H1 (cell line): ENCODE measurements at regions not wholly inside any gene's neighbourhood (a gene's known extent, or its start where the extent isn't known, plus 50 kb on each side); places are given as distances from the start of the nearest gene placed in this dataset.

Experiments
- CTCF ChIA-PET: fragments of 300-600 bp; sonication (Branson Sonifier 250); formaldehyde crosslinking; loops from one replicate; lab custom pipeline; 2021; ENCODE audit not compliant: partially characterized antibody; lab: Charles Lee
- POLR2A ChIA-PET: fragments of 300-600 bp; sonication (Branson Sonifier 250); formaldehyde crosslinking; loops from one replicate; lab custom pipeline; 2021; ENCODE audit warnings: inconsistent platforms; ENCODE audit not compliant: partially characterized antibody; lab: Charles Lee
- DNase-seq, 2 experiments: peaks; one replicate each; pipeline versions ENCODE4 v3.0.0 to v3.0.0-alpha.2; 2010 to 2022; ENCODE audit warnings: low spot score in 2 of 2, low read depth in 1 of 2, mixed read lengths in 1 of 2
- FAIRE-seq: peaks from 2 replicates; lab custom pipeline; 2011; peaks lifted over from hg19 to GRCh38; lab: Jason Lieb, UNC
- H2AFZ ChIP-seq: 2 replicates; pipeline ENCODE4 v1.8.1; 2012; ENCODE audit warnings: low read length, inconsistent platforms
- H2AK5ac ChIP-seq: 2 replicates; pipeline ENCODE4 v1.6.1; 2013; ENCODE audit warnings: low read depth, low read length
- H2BK120ac ChIP-seq: replicated peaks from 2 replicates; pipeline ENCODE3; 2013; ENCODE audit warnings: low read depth, low read length, inconsistent platforms
- H2BK12ac ChIP-seq: 2 replicates; pipeline ENCODE4 v1.6.1; 2013; ENCODE audit warnings: low read depth, low read length
- H2BK15ac ChIP-seq: 2 replicates; pipeline ENCODE4 v1.6.1; 2013; ENCODE audit warnings: low read length
- H2BK20ac ChIP-seq: 2 replicates; pipeline ENCODE4 v1.6.1; 2013; ENCODE audit warnings: low read length
- H2BK5ac ChIP-seq: 2 replicates; pipeline ENCODE4 v1.6.1; 2013; ENCODE audit warnings: low read depth, low read length
- H3K14ac ChIP-seq: 2 replicates; pipeline ENCODE4 v1.6.1; 2013; ENCODE audit warnings: inconsistent platforms; ENCODE audit not compliant: insufficient read length
- H3K18ac ChIP-seq: 2 replicates; pipeline ENCODE4 v1.6.1; 2013; ENCODE audit warnings: low read length; ENCODE audit errors: extremely low read depth
- H3K23ac ChIP-seq: 2 replicates; pipeline ENCODE4 v1.6.1; 2013; ENCODE audit warnings: inconsistent platforms; ENCODE audit not compliant: insufficient read length
- H3K23me2 ChIP-seq: 2 replicates; pipeline ENCODE4 v1.6.1; 2013; ENCODE audit warnings: low read depth, low read length
- H3K27ac ChIP-seq: 2 replicates; pipeline ENCODE4 v1.6.1; 2011; ENCODE audit warnings: low read depth, low read length, inconsistent platforms
- H3K27me3 ChIP-seq, 4 experiments: replicated peaks in 1 of 4; 1 replicate in 1 of 4; 2 replicates in 3 of 4; pipeline versions ENCODE4 v1.6.1 to v1.8.1; 2011 to 2013; ENCODE audit warnings: low read length in 3 of 4, mild to moderate bottlenecking in 3 of 4, inconsistent platforms in 2 of 4, mixed read lengths in 2 of 4, moderate library complexity in 1 of 4; ENCODE audit not compliant: control insufficient read depth in 3 of 4, insufficient read depth in 3 of 4; ENCODE audit errors: extremely low read depth in 1 of 4
- H3K36me3 ChIP-seq, 4 experiments: 2 replicates each; pipeline versions ENCODE4 v1.6.1 to v1.8.1; 2011 to 2013; ENCODE audit warnings: mild to moderate bottlenecking in 4 of 4, low read length in 3 of 4, moderate library complexity in 2 of 4, control low read depth in 1 of 4, inconsistent platforms in 1 of 4; ENCODE audit not compliant: insufficient read depth in 4 of 4, control insufficient read depth in 2 of 4
- H3K4ac ChIP-seq: replicated peaks from 2 replicates; pipeline ENCODE3; 2013; ENCODE audit warnings: low read length, low read depth, mixed read lengths, inconsistent platforms; ENCODE audit not compliant: insufficient read length
- H3K4me1 ChIP-seq, 4 experiments: replicated peaks in 1 of 4; 1 replicate in 1 of 4; 2 replicates in 3 of 4; pipeline versions ENCODE4 v1.6.1 to v1.8.1; 2011 to 2013; ENCODE audit warnings: low read length in 3 of 4, inconsistent platforms in 2 of 4, mixed read lengths in 1 of 4; ENCODE audit not compliant: insufficient read depth in 4 of 4, control insufficient read depth in 3 of 4
- H3K4me2 ChIP-seq, 2 experiments: 2 replicates each; pipeline versions ENCODE4 v1.6.1 to v1.8.1; 2011 to 2013; ENCODE audit warnings: low read depth in 2 of 2, low read length in 2 of 2, control low read depth in 1 of 2, inconsistent platforms in 1 of 2, mild to moderate bottlenecking in 1 of 2; ENCODE audit not compliant: insufficient read depth in 1 of 2
- H3K4me3 ChIP-seq, 4 experiments: fragments of 200-600, 300-600 bp in 1 of 4; sonication (generic), shearing (Covaris generic), sonication (Bioruptor Twin) in 1 of 4; 2 replicates each; pipeline versions ENCODE4 v1.5.1 to v1.8.1; 2011 to 2016; ENCODE audit warnings: low read length in 4 of 4, low read depth in 3 of 4, control low read depth in 2 of 4, inconsistent platforms in 2 of 4, mild to moderate bottlenecking in 2 of 4, mixed read lengths in 1 of 4, moderate library complexity in 1 of 4; ENCODE audit not compliant: insufficient read depth in 2 of 4; ENCODE audit errors: extremely low read depth in 1 of 4
- H3K56ac ChIP-seq: replicated peaks from 2 replicates; pipeline ENCODE3; 2013; ENCODE audit warnings: low read depth, mild to moderate bottlenecking, mixed read lengths, low read length, inconsistent platforms; ENCODE audit not compliant: insufficient read length
- H3K79me1 ChIP-seq: 2 replicates; pipeline ENCODE4 v1.6.1; 2013; ENCODE audit warnings: low read depth, low read length, control low read depth
- H3K79me2 ChIP-seq, 2 experiments: 2 replicates each; pipeline versions ENCODE4 v1.6.1 to v1.8.1; 2012 to 2013; ENCODE audit warnings: low read length in 2 of 2, mild to moderate bottlenecking in 2 of 2, inconsistent platforms in 1 of 2; ENCODE audit not compliant: insufficient read depth in 2 of 2, control insufficient read depth in 1 of 2
- H3K9ac ChIP-seq, 4 experiments: replicated peaks in 1 of 4; 1 replicate in 1 of 4; 2 replicates in 3 of 4; pipeline versions ENCODE4 v1.6.1 to v1.8.1; 2011 to 2013; ENCODE audit warnings: low read depth in 3 of 4, low read length in 3 of 4, control low read depth in 2 of 4, mild to moderate bottlenecking in 2 of 4, moderate library complexity in 2 of 4, inconsistent platforms in 1 of 4; ENCODE audit errors: extremely low read depth in 1 of 4
- H3K9me3 ChIP-seq, 2 experiments: 2 replicates each; pipeline versions ENCODE4 v1.6.1 to v1.8.1; 2012 to 2013; ENCODE audit warnings: mild to moderate bottlenecking in 2 of 2, moderate library complexity in 2 of 2, control low read depth in 1 of 2, inconsistent platforms in 1 of 2, low read depth in 1 of 2, low read length in 1 of 2, mixed read lengths in 1 of 2; ENCODE audit not compliant: insufficient read depth in 2 of 2
- H4K20me1 ChIP-seq, 2 experiments: replicated peaks in 1 of 2; 2 replicates each; pipeline versions ENCODE3 to v1.8.1; 2011 to 2013; ENCODE audit warnings: inconsistent platforms in 2 of 2, low read length in 2 of 2, mild to moderate bottlenecking in 1 of 2; ENCODE audit not compliant: insufficient read depth in 2 of 2, control insufficient read depth in 1 of 2
- H4K5ac ChIP-seq: 2 replicates; pipeline ENCODE4 v1.6.1; 2013; ENCODE audit warnings: low read length, low read depth, mixed read lengths, inconsistent platforms; ENCODE audit not compliant: insufficient read length
- H4K8ac ChIP-seq: 2 replicates; pipeline ENCODE4 v1.8.0; 2013; ENCODE audit warnings: mild to moderate bottlenecking, moderate library complexity, low read length, inconsistent platforms; ENCODE audit not compliant: insufficient read depth; ENCODE audit errors: extremely low read depth
- H4K91ac ChIP-seq: replicated peaks from 2 replicates; pipeline ENCODE3; 2013; ENCODE audit warnings: low read length, mixed read lengths, inconsistent platforms; ENCODE audit not compliant: insufficient read length
- ATF2 ChIP-seq: IDR thresholded peaks from 2 replicates; pipeline ENCODE4 v1.6.1; 2012; ENCODE audit warnings: low read length, inconsistent platforms
- BACH1 ChIP-seq: IDR thresholded peaks from 2 replicates; pipeline ENCODE4 v1.6.1; 2012; ENCODE audit warnings: low read length, improper control_type of control experiment
- CHD2 ChIP-seq: IDR thresholded peaks from 2 replicates; pipeline ENCODE4 v1.6.1; 2012; ENCODE audit warnings: low read length, improper control_type of control experiment
- EGR1 ChIP-seq: IDR thresholded peaks from 2 replicates; pipeline ENCODE4 v1.6.1; 2011; ENCODE audit warnings: low read depth, low read length, borderline replicate concordance
- HDAC2 ChIP-seq, 2 experiments: fragments of 300-600 bp in 1 of 2; sonication (generic) in 1 of 2; IDR thresholded peaks; 2 replicates each; pipeline ENCODE4 v1.6.1; 2011 to 2012; ENCODE audit warnings: low read depth in 2 of 2, low read length in 2 of 2, mild to moderate bottlenecking in 2 of 2, moderate library complexity in 2 of 2, borderline replicate concordance in 1 of 2, inconsistent platforms in 1 of 2
- KDM5A ChIP-seq: fragments of 200-600 bp; IDR thresholded peaks from 2 replicates; pipeline ENCODE4 v1.7.1; 2012; ENCODE audit warnings: mild to moderate bottlenecking, low read length, inconsistent platforms, mixed read lengths
- NANOG ChIP-seq: IDR thresholded peaks from 2 replicates; pipeline ENCODE4 v1.6.1; 2011; ENCODE audit warnings: low read length, low read depth, mild to moderate bottlenecking, inconsistent platforms; ENCODE audit not compliant: insufficient read depth, poor library complexity, severe bottlenecking
- RAD21 ChIP-seq, 2 experiments: IDR thresholded peaks in 1 of 2; conservative IDR thresholded peaks in 1 of 2; 2 replicates each; pipeline ENCODE4 v1.6.1; 2011; ENCODE audit warnings: low read depth in 2 of 2, low read length in 2 of 2, improper control_type of control experiment in 1 of 2, inconsistent platforms in 1 of 2, mild to moderate bottlenecking in 1 of 2, moderate library complexity in 1 of 2
- RFX5 ChIP-seq: IDR thresholded peaks from 2 replicates; pipeline ENCODE4 v1.6.1; 2011; ENCODE audit warnings: low read depth, low read length, improper control_type of control experiment, borderline replicate concordance
- RNF2 ChIP-seq: fragments of 200-900, 300-1000 bp; sonication (generic); IDR thresholded peaks from 2 replicates; pipeline ENCODE4 v1.7.1; 2016; ENCODE audit warnings: borderline replicate concordance, low read depth, mild to moderate bottlenecking, antibody characterized with exemption, low read length; ENCODE audit not compliant: poor library complexity, severe bottlenecking; ENCODE audit errors: missing control alignments
- SAP30 ChIP-seq: fragments of 300-600 bp; sonication (generic); IDR thresholded peaks from 2 replicates; pipeline ENCODE4 v1.7.1; 2012; ENCODE audit warnings: low read length, moderate library complexity, mild to moderate bottlenecking, inconsistent platforms; ENCODE audit not compliant: insufficient read depth, insufficient replicate concordance
- SIRT6 ChIP-seq: IDR thresholded peaks from one replicate; pipeline ENCODE4 v1.7.1; 2012; ENCODE audit warnings: low read length, inconsistent platforms
- TAF7 ChIP-seq: optimal IDR thresholded peaks from 2 replicates; pipeline ENCODE3; 2011; ENCODE audit warnings: low read depth, mild to moderate bottlenecking, inconsistent platforms, low read length, moderate library complexity, borderline replicate concordance

GRCh38 chr1:233487408-233487807 is 126.5 kb upstream of the KCNK1 start:
- no peak overlapping the region for H2BK20ac ChIP-seq
- no peak overlapping the region for H3K4me3 ChIP-seq
- peaks cover 4 to 12% of the 10 kb centered on the region in 2 experiments; a peak in 3 of 4 replicates for H3K9me3 ChIP-seq
- no peak overlapping the region for H2AFZ ChIP-seq
- no peak overlapping the region for H2BK120ac ChIP-seq
- no peaks in the 10 kb centered on the region for H3K79me1 ChIP-seq
- no peak overlapping the region for H3K56ac ChIP-seq
- no peak overlapping the region for H3K27ac ChIP-seq
- H3K27me3 ChIP-seq, result no peaks in the 10 kb centered on the region
- no peak overlapping the region for H4K5ac ChIP-seq
- H3K23me2 ChIP-seq, result no peaks in the 10 kb centered on the region
- H4K8ac ChIP-seq, result no peak overlapping the region
- H2BK12ac ChIP-seq, result no peak overlapping the region
- no peak overlapping the region for H3K23ac ChIP-seq
- H2BK15ac ChIP-seq, result no peak overlapping the region
- FAIRE-seq, result no peak
- no peak overlapping the region for H3K14ac ChIP-seq
- no peak overlapping the region for H4K91ac ChIP-seq
- H3K4me1 ChIP-seq, result peaks cover 0 to 4% (median 0%) of the 10 kb centered on the region in 4 experiments; a peak in 3 of 7 replicates
- ChIA-PET POLR2A (no interaction called here), CTCF (interaction anchor here (0.7 to 1.5 kb wide), 2 partner anchors 21 to 47 kb away, joined by 3 to 8 read pairs; no protein-coding TSS in a partner anchor)
- H2AK5ac ChIP-seq, result no peak overlapping the region
- no peaks in the 10 kb centered on the region for H3K36me3 ChIP-seq
- no peak for DNase-seq
- no peaks in the 10 kb centered on the region for H4K20me1 ChIP-seq
- no peak overlapping the region for H3K4ac ChIP-seq
- H2BK5ac ChIP-seq, result no peak overlapping the region
- H3K79me2 ChIP-seq, result no peaks in the 10 kb centered on the region
- H3K4me2 ChIP-seq, result no peak overlapping the region
- H3K18ac ChIP-seq, result no peak overlapping the region
- no peak overlapping the region for H3K9ac ChIP-seq
- TF ChIP-seq HDAC2 (IDR thresholded peaks at IDR 0.05; ENCODE audit: borderline replicate concordance in 1 of 2, low read depth in 2 of 2, low read length in 2 of 2) (no peak), BACH1 (no peak), SIRT6 (no peak), RFX5 (no peak), ATF2 (no peak), KDM5A (no peak), SAP30 (no peak), RNF2 (no peak), TAF7 (no peak), NANOG (no peak), RAD21 (IDR thresholded peaks at IDR 0.05 in 1 of 2, conservative IDR thresholded peaks at IDR 0.05 in 1 of 2; ENCODE audit: low read depth in 2 of 2, low read length in 2 of 2) (no peak), EGR1 (no peak), CHD2 (no peak)
